SIG-M5 treated with dmso at 0.1 percent for 504 hours (cell line): ENCODE measurements at regions not wholly inside any gene's neighbourhood (a gene's known extent, or its start where the extent isn't known, plus 50 kb on each side); places are given as distances from the start of the nearest gene placed in this dataset.
A peak's percentile ranks its signal among the peaks of the same experiment; 100 is the strongest.

Source experiments
- DNase-seq: peaks from one replicate; lab custom pipeline; 2025; ENCODE audit not compliant: unreplicated experiment; lab: John Stamatoyannopoulos, UW

- peak; percentile 50 for DNase-seq
These were observed 104.5 kb upstream of the SFSWAP start for GRCh38 chr12:131606218-131606901.

GRCh38 chr12:131607658-131608447, 103.0 kb upstream of the SFSWAP start:
- no peak for DNase-seq

GRCh38 chr12:131608740-131609690, 101.9 kb upstream of the SFSWAP start:
- peak; percentile 13 for DNase-seq

GRCh38 chr12:131609762-131610161, 101.1 kb upstream of the SFSWAP start:
- DNase-seq: no peak

GRCh38 chr12:131610181-131610580, 100.7 kb upstream of the SFSWAP start:
- DNase-seq: no peak

- no peak for DNase-seq
These were observed 100.0 kb upstream of the SFSWAP start for GRCh38 chr12:131610891-131611290.

- DNase-seq: no peak
These were observed 99.3 kb upstream of the SFSWAP start for GRCh38 chr12:131611416-131612091.

- DNase-seq: no peak
These were observed 98.7 kb upstream of the SFSWAP start for GRCh38 chr12:131612092-131612755.

- no peak for DNase-seq
These were observed 97.7 kb upstream of the SFSWAP start for GRCh38 chr12:131613186-131613585.

- DNase-seq: no peak
These were observed 97.2 kb upstream of the SFSWAP start for GRCh38 chr12:131613678-131614077.

- no peak for DNase-seq
These were observed 95.4 kb upstream of the SFSWAP start for GRCh38 chr12:131615326-131616042.

GRCh38 chr12:131616043-131616700, 94.7 kb upstream of the SFSWAP start:
- no peak for DNase-seq

- DNase-seq: no peak
These were observed 94.2 kb upstream of the SFSWAP start for GRCh38 chr12:131616738-131617137.

- no peak for DNase-seq
These were observed 93.7 kb upstream of the SFSWAP start for GRCh38 chr12:131617179-131617578.

GRCh38 chr12:131617596-131618302, 93.1 kb upstream of the SFSWAP start:
- no peak for DNase-seq

GRCh38 chr12:131618303-131618658, 92.6 kb upstream of the SFSWAP start:
- DNase-seq: no peak

GRCh38 chr12:131618701-131619100, 92.2 kb upstream of the SFSWAP start:
- no peak for DNase-seq

- no peak for DNase-seq
These were observed 91.7 kb upstream of the SFSWAP start for GRCh38 chr12:131619106-131619642.
